SK-N-SH (cell line): ENCODE measurements at regions not wholly inside any gene's neighbourhood (a gene's known extent, or its start where the extent isn't known, plus 50 kb on each side); places are given as distances from the start of the nearest gene placed in this dataset.

Experiments
- CTCF ChIA-PET: fragments of 300-600, 350-600 bp; formaldehyde crosslinking; extraction: SDS; loops from one replicate; lab custom pipeline; 2021; lab: Yijun Ruan, JAX
- POLR2A ChIA-PET: fragments of 350-600 bp; sonication (Branson Sonifier 250); formaldehyde crosslinking; extraction: SDS; loops from one replicate; lab custom pipeline; 2020; ENCODE audit warnings: antibody characterized with exemption, inconsistent platforms; lab: Yijun Ruan, JAX
- DNase-seq: peaks from one replicate; pipeline ENCODE4 v3.0.0; 2012
- H2AFZ ChIP-seq: fragments of 200-600 bp; sonication (generic); 2 replicates; pipeline ENCODE4 v1.8.1; 2016; ENCODE audit warnings: antibody characterized with exemption, mild to moderate bottlenecking, low read depth
- H3F3A ChIP-seq: fragments of 200-600 bp; sonication (generic); replicated peaks from 2 replicates; pipeline ENCODE3; 2016; ENCODE audit warnings: antibody characterized with exemption, mild to moderate bottlenecking; ENCODE audit not compliant: insufficient read depth
- H3K27ac ChIP-seq, 2 experiments: fragments of 200-500 bp in 1 of 2; fragments of 200-600 bp in 1 of 2; sonication (Bioruptor generic) in 1 of 2; sonication (generic), shearing (Covaris generic) in 1 of 2; 2 replicates each; pipeline versions ENCODE4 v1.5.1 to v1.6.1; 2014 to 2016; ENCODE audit warnings: low read depth in 2 of 2, inconsistent platforms in 1 of 2, low read length in 1 of 2, mild to moderate bottlenecking in 1 of 2, mixed read lengths in 1 of 2
- H3K27me3 ChIP-seq: fragments of 200-600 bp; sonication (generic), shearing (Covaris generic); 2 replicates; pipeline ENCODE4 v1.6.1; 2016; ENCODE audit warnings: mixed run types; ENCODE audit not compliant: insufficient read depth
- H3K36me3 ChIP-seq, 2 experiments: fragments of 200-500 bp in 1 of 2; fragments of 200-600 bp in 1 of 2; sonication (Bioruptor generic) in 1 of 2; sonication (generic) in 1 of 2; replicated peaks in 1 of 2; 2 replicates each; pipeline versions ENCODE3 to v1.5.1; 2014 to 2016; ENCODE audit warnings: low read length in 1 of 2, mild to moderate bottlenecking in 1 of 2; ENCODE audit not compliant: insufficient read depth in 2 of 2, control insufficient read depth in 1 of 2
- H3K4me1 ChIP-seq, 2 experiments: fragments of 200-500 bp in 1 of 2; fragments of 200-600 bp in 1 of 2; sonication (Bioruptor generic) in 1 of 2; sonication (generic), shearing (Covaris generic) in 1 of 2; 2 replicates each; pipeline versions ENCODE4 v1.5.1 to v1.6.1; 2014 to 2016; ENCODE audit warnings: low read depth in 1 of 2, low read length in 1 of 2, mixed run types in 1 of 2; ENCODE audit not compliant: insufficient read depth in 2 of 2, control insufficient read depth in 1 of 2
- H3K4me2 ChIP-seq: fragments of 200-600 bp; sonication (generic), shearing (Covaris generic); 2 replicates; pipeline ENCODE4 v1.6.1; 2017; ENCODE audit warnings: mixed run types
- H3K4me3 ChIP-seq, 2 experiments: fragments of 200-500 bp in 1 of 2; fragments of 200-600 bp in 1 of 2; sonication (Bioruptor generic) in 1 of 2; sonication (generic), shearing (Covaris generic) in 1 of 2; 2 replicates each; pipeline versions ENCODE4 v1.5.1 to v1.8.1; 2014 to 2016; ENCODE audit warnings: low read depth in 2 of 2, inconsistent platforms in 1 of 2, low read length in 1 of 2, mild to moderate bottlenecking in 1 of 2, mixed read lengths in 1 of 2, moderate library complexity in 1 of 2
- H3K79me2 ChIP-seq: fragments of 200-600 bp; sonication (generic); 2 replicates; pipeline ENCODE4 v1.8.1; 2017; ENCODE audit warnings: mild to moderate bottlenecking; ENCODE audit not compliant: insufficient read depth
- H3K9ac ChIP-seq: fragments of 200-600 bp; sonication (generic); 2 replicates; pipeline ENCODE4 v1.6.1; 2017; ENCODE audit warnings: mixed run types
- H3K9me2 ChIP-seq: fragments of 200-600 bp; sonication (generic); 2 replicates; pipeline ENCODE4 v1.6.1; 2017; ENCODE audit warnings: mixed run types
- H3K9me3 ChIP-seq: fragments of 200-600 bp; sonication (generic); 2 replicates; pipeline ENCODE4 v1.6.1; 2017; ENCODE audit warnings: mixed run types, mild to moderate bottlenecking, moderate library complexity
- H4K20me1 ChIP-seq: fragments of 200-600 bp; sonication (generic); 2 replicates; pipeline ENCODE4 v1.6.1; 2017; ENCODE audit warnings: mild to moderate bottlenecking, mixed run types; ENCODE audit not compliant: insufficient read depth
- CTCF ChIP-seq: fragments of 200-600 bp; sonication (generic); IDR thresholded peaks from 2 replicates; pipeline ENCODE4 v1.6.1; 2017; ENCODE audit warnings: antibody characterized with exemption, mild to moderate bottlenecking, moderate library complexity
- FOSL2 ChIP-seq: IDR thresholded peaks from 2 replicates; pipeline ENCODE4 v1.4.0; 2012; ENCODE audit warnings: low read depth, mild to moderate bottlenecking, moderate library complexity, borderline replicate concordance
- FOXM1 ChIP-seq: IDR thresholded peaks from 2 replicates; pipeline ENCODE4 v1.4.0; 2012; ENCODE audit warnings: low read depth, mild to moderate bottlenecking
- IRF3 ChIP-seq: fragments of 150-350 bp; IDR thresholded peaks from 2 replicates; pipeline ENCODE4 v1.6.1; 2016; ENCODE audit warnings: mild to moderate bottlenecking, low read depth, low read length
- JUND ChIP-seq: IDR thresholded peaks from 2 replicates; pipeline ENCODE4 v1.4.0; 2012
- NFIC ChIP-seq: IDR thresholded peaks from 2 replicates; pipeline ENCODE4 v1.4.0; 2012; ENCODE audit warnings: borderline replicate concordance
- PBX3 ChIP-seq: IDR thresholded peaks from 2 replicates; pipeline ENCODE4; 2012
- POLR2AphosphoS5 ChIP-seq: IDR thresholded peaks from 2 replicates; pipeline ENCODE4 v1.6.1; 2012; ENCODE audit warnings: low read depth, low read length
- RCOR1 ChIP-seq: fragments of 150-350 bp; IDR thresholded peaks from 2 replicates; pipeline ENCODE4 v1.6.1; 2017; ENCODE audit warnings: antibody characterized with exemption, low read length
- REST ChIP-seq: IDR thresholded peaks from 2 replicates; pipeline ENCODE4 v1.6.1; 2012; ENCODE audit warnings: mild to moderate bottlenecking, low read depth, low read length, moderate library complexity
- RFX5 ChIP-seq: IDR thresholded peaks from 2 replicates; pipeline ENCODE4 v1.6.1; 2012; ENCODE audit warnings: mild to moderate bottlenecking, improper control_type of control experiment, low read length
- RXRA ChIP-seq: IDR thresholded peaks from 2 replicates; pipeline ENCODE4 v1.4.0; 2012; ENCODE audit warnings: low read depth, mild to moderate bottlenecking, borderline replicate concordance
- SMC3 ChIP-seq: IDR thresholded peaks from 2 replicates; pipeline ENCODE4 v1.6.1; 2012; ENCODE audit warnings: low read depth, low read length, improper control_type of control experiment
- USF2 ChIP-seq: fragments of 150-350 bp; IDR thresholded peaks from 2 replicates; pipeline ENCODE4 v1.6.1; 2017; ENCODE audit warnings: antibody characterized with exemption, low read length, low read depth, borderline replicate concordance
- ZBTB33 ChIP-seq: IDR thresholded peaks from 2 replicates; pipeline ENCODE4 v1.4.0; 2012; ENCODE audit warnings: low read depth, borderline replicate concordance
- WGBS: methylation state at CpG from one replicate; pipeline ENCODE4 v1.1.6; 2017; ENCODE audit warnings: low lambda C conversion rate; 5-methylcytosine and 5-hydroxymethylcytosine counted together

GRCh38 chr11:134845474-134846327 lies 433.7 kb upstream of the B3GAT1 start:
- no peak for DNase-seq
- H3F3A ChIP-seq: no peaks in the 10 kb centered on the region
- 36% methylated on average over 5 of the region's 13 CpGs for WGBS
- H3K36me3 ChIP-seq: no peaks in the 10 kb centered on the region
- ChIA-PET POLR2A (no interaction called here), CTCF (interaction anchor here (2.2 kb wide), 1 partner anchor 23 kb away, joined by 10 read pairs; no protein-coding TSS in a partner anchor)
- no peaks in the 10 kb centered on the region for H3K9me2 ChIP-seq
- no peak overlapping the region for H3K4me3 ChIP-seq
- no peaks in the 10 kb centered on the region for H4K20me1 ChIP-seq
- H3K4me1 ChIP-seq: no peaks in the 10 kb centered on the region; a peak in 1 of 4 replicates
- H3K27me3 ChIP-seq: no peaks in the 10 kb centered on the region
- H3K27ac ChIP-seq: no peak overlapping the region
- no peak overlapping the region for H3K9ac ChIP-seq
- no peak for TF ChIP-seq RXRA
- no peak for TF ChIP-seq FOXM1
- TF ChIP-seq IRF3: no peak
- TF ChIP-seq NFIC: no peak
- no peak overlapping the region for H3K4me2 ChIP-seq
- no peak overlapping the region for H2AFZ ChIP-seq
- no peaks in the 10 kb centered on the region for H3K79me2 ChIP-seq
- no peaks in the 10 kb centered on the region for H3K9me3 ChIP-seq

GRCh38 chr11:134844838-134845237 lies 432.8 kb upstream of the B3GAT1 start:
- Histone ChIP-seq H3F3A (no peaks in the 10 kb centered on the region), H3K9me3 (no peaks in the 10 kb centered on the region), H3K9me2 (no peaks in the 10 kb centered on the region), H3K79me2 (no peaks in the 10 kb centered on the region), H2AFZ (no peak overlapping the region), H3K4me2 (no peak overlapping the region), H3K4me3 (no peak overlapping the region), H3K27me3 (no peaks in the 10 kb centered on the region), H3K4me1 (no peaks in the 10 kb centered on the region; a peak in 1 of 4 replicates), H3K36me3 (no peaks in the 10 kb centered on the region), H3K9ac (no peak overlapping the region), H4K20me1 (no peaks in the 10 kb centered on the region), H3K27ac (no peak overlapping the region)
- 37% methylated on average over 5 of the region's 8 CpGs for WGBS
- CTCF ChIA-PET: interaction anchor here (2.2 kb wide), 1 partner anchor 24 kb away, joined by 10 read pairs; no protein-coding TSS in a partner anchor
- DNase-seq: no peak
- POLR2A ChIA-PET: no interaction called here
- TF ChIP-seq USF2 (no peak), PBX3 (no peak), ZBTB33 (no peak), FOSL2 (no peak), JUND (no peak), FOXM1 (no peak), RCOR1 (no peak), POLR2AphosphoS5 (no peak), RFX5 (no peak), SMC3 (no peak), REST (no peak), CTCF (no peak)
